ENCODE measurements at regions not wholly inside any gene's neighbourhood (a gene's known extent, or its start where the extent isn't known, plus 50 kb on each side); places are given as distances from the start of the nearest gene placed in this dataset.

- no peak overlapping the region for H3K4ac ChIP-seq (replicated peaks; ENCODE audit: insufficient read length, low read depth, low read length)
- TF ChIP-seq POU5F1 (IDR thresholded peaks at IDR 0.05; ENCODE audit: low read depth, low read length) = no peak
- TF ChIP-seq YY1 (IDR thresholded peaks at IDR 0.05; ENCODE audit: low read depth, low read length) = no peak
- no peak for TF ChIP-seq ASH2L (IDR thresholded peaks at IDR 0.05; ENCODE audit: low read length)
- no peak for TF ChIP-seq KDM5A (IDR thresholded peaks at IDR 0.05; ENCODE audit: low read length)
- TF ChIP-seq KDM4A (IDR thresholded peaks at IDR 0.05; ENCODE audit: low read depth, low read length, severe bottlenecking) = no peak
- no peak for TF ChIP-seq HDAC2 (IDR thresholded peaks at IDR 0.05; ENCODE audit: borderline replicate concordance in 1 of 2, low read depth in 2 of 2, low read length in 2 of 2)
- H2BK12ac ChIP-seq (ENCODE audit: low read depth, low read length) = no peak overlapping the region
- DNase-seq (ENCODE audit: low read depth in 1 of 2, low spot score in 2 of 2) (no peak), FAIRE-seq (no peak)
- no peak overlapping the region for H2BK5ac ChIP-seq (ENCODE audit: low read depth, low read length)
- no peaks in the 10 kb centered on the region for H3K27me3 ChIP-seq (replicated peaks in 1 of 4; ENCODE audit: control insufficient read depth in 3 of 4, extremely low read depth in 1 of 4, insufficient read depth in 3 of 4, low read length in 3 of 4)
- WGBS, 2 experiments (ENCODE audit: extremely low coverage in 1 of 2, insufficient coverage in 1 of 2, insufficient read length in 1 of 2, insufficient replicate concordance in 2 of 2, low coverage in 1 of 2, low lambda C conversion rate in 2 of 2, missing lambda C conversion rate in 1 of 2) = 82% methylated on average over 1 of the region's 1 CpG; no CpG with 5 or more reads in 1 of the 2 experiments
- ChIA-PET CTCF (ENCODE audit: partially characterized antibody) (no interaction called here), POLR2A (ENCODE audit: partially characterized antibody) (no interaction called here)
- no peaks in the 10 kb centered on the region for H3K79me1 ChIP-seq (ENCODE audit: low read depth, low read length)
- H3K79me2 ChIP-seq (ENCODE audit: control insufficient read depth in 1 of 2, insufficient read depth in 2 of 2, low read length in 2 of 2) = no peaks in the 10 kb centered on the region
- H3K18ac ChIP-seq (ENCODE audit: extremely low read depth, low read length) = no peak overlapping the region
- no peak overlapping the region for H3K4me3 ChIP-seq (ENCODE audit: extremely low read depth in 1 of 4, insufficient read depth in 2 of 4, low read depth in 3 of 4, low read length in 4 of 4)
- H3K9me3 ChIP-seq (ENCODE audit: insufficient read depth in 2 of 2, low read depth in 1 of 2, low read length in 1 of 2) = no peaks in the 10 kb centered on the region
- H3K36me3 ChIP-seq (ENCODE audit: control insufficient read depth in 2 of 4, insufficient read depth in 4 of 4, low read length in 3 of 4) = no peaks in the 10 kb centered on the region
- no peak overlapping the region for H3K23ac ChIP-seq (ENCODE audit: insufficient read length)
- no peak overlapping the region for H2BK120ac ChIP-seq (replicated peaks; ENCODE audit: low read depth, low read length)
- no peak overlapping the region for H2AK5ac ChIP-seq (ENCODE audit: low read depth, low read length)
- no peak overlapping the region for H3K56ac ChIP-seq (replicated peaks; ENCODE audit: insufficient read length, low read depth, low read length)
- H2BK15ac ChIP-seq (ENCODE audit: low read length) = no peak overlapping the region
- no peak overlapping the region for H2BK20ac ChIP-seq (ENCODE audit: low read length)
- no peak overlapping the region for H2AFZ ChIP-seq (ENCODE audit: low read length)
- H3K4me1 ChIP-seq (replicated peaks in 1 of 4; ENCODE audit: control insufficient read depth in 3 of 4, insufficient read depth in 4 of 4, low read length in 3 of 4) = no peaks in the 10 kb centered on the region
- no peak overlapping the region for H4K91ac ChIP-seq (replicated peaks; ENCODE audit: insufficient read length, low read length)
- H4K20me1 ChIP-seq (replicated peaks in 1 of 2; ENCODE audit: control insufficient read depth in 1 of 2, insufficient read depth in 2 of 2, low read length in 2 of 2) = no peaks in the 10 kb centered on the region
- H3K4me2 ChIP-seq (ENCODE audit: insufficient read depth in 1 of 2, low read depth in 2 of 2, low read length in 2 of 2) = no peak overlapping the region
- H3K23me2 ChIP-seq (ENCODE audit: low read depth, low read length) = no peaks in the 10 kb centered on the region
- H4K5ac ChIP-seq (ENCODE audit: insufficient read length, low read depth, low read length) = no peak overlapping the region
- H3K27ac ChIP-seq (ENCODE audit: low read depth, low read length) = no peak overlapping the region
- H3K14ac ChIP-seq (ENCODE audit: insufficient read length) = no peak overlapping the region
- H3K9ac ChIP-seq (replicated peaks in 1 of 4; ENCODE audit: extremely low read depth in 1 of 4, low read depth in 3 of 4, low read length in 3 of 4) = no peak overlapping the region
- H4K8ac ChIP-seq (ENCODE audit: extremely low read depth, insufficient read depth, low read length) = no peak overlapping the region
Observed at GRCh38 chr2:142254031-142254430, 123.2 kb upstream of the LRP1B start.

All from H1 (cell line).